T-helper 1 cell treated with Interleukin-12 subunit alpha and Interleukin-12 subunit beta and Interleukin-4 antibody, amounts not matched to agents 30 μg/mL and 1 μg/mL, for 36 hours (primary cell): ENCODE measurements at regions not wholly inside any gene's neighbourhood (a gene's known extent, or its start where the extent isn't known, plus 50 kb on each side); places are given as distances from the start of the nearest gene placed in this dataset.

Experiments
- H3K27ac Mint-ChIP-seq: one replicate; pipeline ENCODE4 v1.8.0; 2021; ENCODE audit warnings: mild to moderate bottlenecking, mixed read lengths
- H3K27me3 Mint-ChIP-seq: one replicate; pipeline ENCODE4 v1.8.0; 2021; ENCODE audit warnings: low read depth, mixed read lengths
- H3K36me3 Mint-ChIP-seq: one replicate; pipeline ENCODE4 v1.8.0; 2021; ENCODE audit warnings: low read depth, mixed read lengths
- H3K4me1 Mint-ChIP-seq: one replicate; pipeline ENCODE4 v1.8.0; 2021; ENCODE audit warnings: low read depth, mixed read lengths
- H3K4me3 Mint-ChIP-seq: one replicate; pipeline ENCODE4 v1.8.0; 2021; ENCODE audit warnings: mild to moderate bottlenecking, moderate library complexity, mixed read lengths
- H3K9me3 Mint-ChIP-seq: one replicate; pipeline ENCODE4 v1.8.0; 2021; ENCODE audit warnings: mixed read lengths

DNA sequence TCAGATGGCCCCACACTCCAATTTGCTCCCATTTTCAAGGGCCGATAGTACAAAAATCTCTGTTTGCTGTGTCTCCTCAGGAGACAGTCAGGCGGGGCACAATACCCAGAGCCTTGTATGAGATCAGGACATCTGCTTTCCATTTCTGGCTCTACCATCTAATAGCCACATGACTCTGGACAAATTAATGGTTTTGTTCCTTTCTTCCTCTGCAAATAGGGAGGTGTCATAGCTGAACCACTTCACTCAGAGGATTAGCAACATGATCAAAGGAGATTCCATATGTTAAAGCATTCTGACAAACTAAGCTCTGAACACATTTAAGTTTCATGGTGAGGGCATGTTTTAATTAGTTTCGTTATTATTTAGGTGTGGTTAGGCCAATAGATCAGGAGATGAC lies 602.1 kb upstream of the SYT4 start:
- Mint-ChIP-seq H3K4me1 (no peaks in the 10 kb centered on the region), H3K27ac (no peak overlapping the region), H3K9me3 (peaks cover 4% of the 10 kb centered on the region), H3K4me3 (no peak overlapping the region), H3K27me3 (no peaks in the 10 kb centered on the region), H3K36me3 (no peaks in the 10 kb centered on the region)

DNA sequence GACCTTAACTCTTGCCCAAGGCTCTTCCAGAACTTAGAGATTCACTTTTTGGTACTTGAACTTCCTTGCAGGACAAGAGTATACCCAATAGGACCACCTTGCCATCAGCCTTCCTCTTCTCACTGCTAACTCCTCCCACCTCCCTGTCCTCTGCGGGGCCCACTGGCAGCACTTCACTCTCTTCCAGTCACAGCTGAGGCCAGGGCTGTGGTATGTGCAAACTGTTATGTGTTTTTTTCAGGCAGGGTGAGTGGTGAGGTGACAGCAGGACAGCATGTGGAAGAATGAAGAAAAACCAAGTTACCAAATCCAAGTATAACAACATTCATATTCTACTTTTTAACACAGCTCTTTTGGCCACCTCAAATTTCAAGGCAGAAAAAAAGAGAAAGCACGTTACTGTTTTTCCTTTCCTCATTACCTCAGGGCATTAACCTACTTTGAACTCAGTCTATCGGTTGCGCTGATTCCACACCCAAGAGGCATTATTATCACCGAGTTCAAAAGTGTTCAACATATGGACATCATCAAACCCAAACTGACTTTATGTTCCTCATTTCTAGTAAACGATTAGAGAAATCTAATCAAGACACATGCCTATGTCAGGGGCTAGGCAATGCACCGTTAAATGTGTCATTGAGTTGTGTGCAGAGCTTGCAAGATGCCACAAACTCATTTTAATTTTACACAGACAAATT lies 605.2 kb upstream of the SYT4 start:
- peaks cover 8% of the 10 kb centered on the region for H3K9me3 Mint-ChIP-seq
- H3K27me3 Mint-ChIP-seq, result no peaks in the 10 kb centered on the region
- H3K4me1 Mint-ChIP-seq, result no peaks in the 10 kb centered on the region
- H3K27ac Mint-ChIP-seq, result no peak overlapping the region
- H3K36me3 Mint-ChIP-seq, result no peaks in the 10 kb centered on the region
- H3K4me3 Mint-ChIP-seq, result no peak overlapping the region

DNA sequence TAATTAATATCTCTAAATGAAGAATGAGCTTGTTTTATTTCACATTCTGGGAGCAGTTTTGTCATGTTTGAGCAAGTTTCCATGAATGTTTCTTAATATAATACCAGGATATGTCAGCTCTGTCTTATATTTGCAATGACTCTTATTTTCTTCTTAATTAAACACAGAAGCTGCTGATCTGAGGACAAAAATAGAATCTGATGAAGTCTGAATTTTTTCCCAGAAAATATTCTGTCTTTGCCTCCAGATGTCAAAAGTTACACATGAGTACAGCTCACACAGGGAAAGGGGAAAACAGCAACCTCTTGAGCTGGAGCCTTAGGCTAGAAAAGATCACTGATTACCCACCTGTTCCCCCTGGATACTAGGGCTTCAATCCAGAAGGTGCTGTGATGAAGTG lies 606.6 kb upstream of the SYT4 start:
- peaks cover 4% of the 10 kb centered on the region for H3K9me3 Mint-ChIP-seq
- H3K27ac Mint-ChIP-seq, result no peak overlapping the region
- H3K36me3 Mint-ChIP-seq, result no peaks in the 10 kb centered on the region
- no peaks in the 10 kb centered on the region for H3K27me3 Mint-ChIP-seq
- H3K4me1 Mint-ChIP-seq, result no peaks in the 10 kb centered on the region
- H3K4me3 Mint-ChIP-seq, result no peak overlapping the region

DNA sequence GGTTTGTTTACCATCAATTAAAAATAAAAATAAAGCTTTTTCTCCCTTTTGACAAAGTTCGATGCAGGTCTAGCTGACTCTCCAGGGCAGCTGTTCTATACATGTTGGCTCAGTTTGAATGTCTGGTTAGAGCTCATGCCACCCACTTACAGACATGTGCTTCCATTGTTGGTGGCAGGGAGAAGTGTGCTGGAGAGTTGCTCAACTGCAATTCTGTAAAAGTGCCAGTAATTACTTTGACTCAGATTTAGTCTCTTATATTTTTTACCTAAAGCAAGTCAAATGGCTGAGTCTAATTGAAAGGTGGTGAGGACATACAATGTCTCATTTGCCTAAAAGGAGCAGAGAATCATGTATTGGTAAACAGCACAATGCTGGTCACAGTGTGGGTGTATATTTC lies 609.1 kb upstream of the SYT4 start:
- Mint-ChIP-seq H3K36me3 (no peaks in the 10 kb centered on the region), H3K9me3 (peaks cover 12% of the 10 kb centered on the region), H3K4me1 (no peaks in the 10 kb centered on the region), H3K27me3 (no peaks in the 10 kb centered on the region), H3K27ac (no peak overlapping the region), H3K4me3 (no peak overlapping the region)

DNA sequence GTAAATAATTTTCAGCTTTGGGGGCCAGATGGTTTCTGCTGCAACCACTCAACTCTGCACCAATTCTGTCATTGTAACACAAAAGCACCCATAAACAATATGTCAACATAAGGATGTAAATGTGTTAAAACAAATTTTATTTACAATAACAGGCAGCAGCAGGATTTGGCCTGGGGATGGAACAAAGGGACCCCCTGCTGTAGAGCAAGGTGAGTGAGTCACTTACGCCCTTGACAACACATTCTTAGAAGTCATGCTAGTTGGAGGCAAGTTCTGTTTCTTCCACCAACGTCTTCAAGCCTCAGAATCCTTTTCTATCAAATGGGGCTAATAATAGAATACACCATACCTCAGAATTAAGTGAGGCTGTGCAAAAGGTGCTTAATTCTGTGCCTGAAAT lies 610.2 kb upstream of the SYT4 start:
- no peaks in the 10 kb centered on the region for H3K27me3 Mint-ChIP-seq
- peaks cover 12% of the 10 kb centered on the region for H3K9me3 Mint-ChIP-seq
- no peak overlapping the region for H3K27ac Mint-ChIP-seq
- no peaks in the 10 kb centered on the region for H3K36me3 Mint-ChIP-seq
- no peak overlapping the region for H3K4me3 Mint-ChIP-seq
- no peaks in the 10 kb centered on the region for H3K4me1 Mint-ChIP-seq

DNA sequence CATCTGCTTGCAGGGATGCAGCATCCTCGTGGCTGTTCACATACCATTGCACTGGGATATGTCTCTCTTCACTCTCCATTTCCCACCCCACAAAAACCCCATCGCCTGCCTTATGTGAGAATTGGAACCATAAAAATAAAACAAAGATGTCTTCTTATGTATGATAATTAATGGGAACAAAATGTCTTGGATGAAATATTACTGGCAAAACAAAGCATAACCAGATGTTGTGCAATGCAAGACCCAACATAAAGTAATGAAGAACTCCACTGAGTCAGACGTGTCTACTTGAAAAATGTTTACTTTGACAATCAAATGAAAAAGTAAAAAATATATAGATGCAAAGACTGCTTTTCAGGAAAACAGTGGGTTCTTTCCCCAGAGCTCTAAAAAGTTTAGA lies 611.3 kb upstream of the SYT4 start:
- peaks cover 12% of the 10 kb centered on the region for H3K9me3 Mint-ChIP-seq
- H3K4me1 Mint-ChIP-seq, result no peaks in the 10 kb centered on the region
- H3K27ac Mint-ChIP-seq, result no peak overlapping the region
- no peak overlapping the region for H3K4me3 Mint-ChIP-seq
- no peaks in the 10 kb centered on the region for H3K27me3 Mint-ChIP-seq
- H3K36me3 Mint-ChIP-seq, result no peaks in the 10 kb centered on the region

DNA sequence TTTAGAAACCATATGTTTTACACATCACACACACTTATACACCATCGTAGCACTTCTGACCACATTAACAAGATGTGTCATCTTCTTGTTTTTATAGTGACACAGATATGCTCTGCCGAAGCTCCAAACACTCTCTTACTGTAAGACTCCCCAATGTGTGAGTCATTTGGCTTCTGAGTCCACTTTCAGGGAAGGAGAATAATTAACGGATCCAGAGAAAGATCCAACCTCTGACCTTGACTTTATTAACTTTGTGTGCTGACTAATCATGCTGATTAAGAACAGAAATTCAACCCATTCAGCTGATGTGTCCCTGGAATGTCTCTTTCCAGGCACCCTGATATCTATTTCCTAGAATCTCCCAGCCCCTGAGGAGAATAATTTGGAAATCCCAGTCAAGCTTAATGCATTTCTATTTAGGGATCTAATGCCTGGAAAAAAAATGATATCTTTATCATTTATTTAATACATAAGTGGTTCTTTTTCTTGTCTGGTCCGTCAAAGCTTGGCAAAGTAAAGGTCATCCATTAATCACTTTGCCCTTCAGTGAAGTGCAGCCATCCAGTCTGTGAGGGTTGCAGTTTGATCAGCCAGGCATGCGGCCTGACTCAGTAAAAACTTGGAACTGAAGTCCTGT lies 615.8 kb upstream of the SYT4 start:
- Mint-ChIP-seq H3K36me3 (no peaks in the 10 kb centered on the region), H3K4me1 (no peaks in the 10 kb centered on the region), H3K4me3 (no peak overlapping the region), H3K27ac (no peak overlapping the region), H3K9me3 (peaks cover 7% of the 10 kb centered on the region), H3K27me3 (no peaks in the 10 kb centered on the region)

DNA sequence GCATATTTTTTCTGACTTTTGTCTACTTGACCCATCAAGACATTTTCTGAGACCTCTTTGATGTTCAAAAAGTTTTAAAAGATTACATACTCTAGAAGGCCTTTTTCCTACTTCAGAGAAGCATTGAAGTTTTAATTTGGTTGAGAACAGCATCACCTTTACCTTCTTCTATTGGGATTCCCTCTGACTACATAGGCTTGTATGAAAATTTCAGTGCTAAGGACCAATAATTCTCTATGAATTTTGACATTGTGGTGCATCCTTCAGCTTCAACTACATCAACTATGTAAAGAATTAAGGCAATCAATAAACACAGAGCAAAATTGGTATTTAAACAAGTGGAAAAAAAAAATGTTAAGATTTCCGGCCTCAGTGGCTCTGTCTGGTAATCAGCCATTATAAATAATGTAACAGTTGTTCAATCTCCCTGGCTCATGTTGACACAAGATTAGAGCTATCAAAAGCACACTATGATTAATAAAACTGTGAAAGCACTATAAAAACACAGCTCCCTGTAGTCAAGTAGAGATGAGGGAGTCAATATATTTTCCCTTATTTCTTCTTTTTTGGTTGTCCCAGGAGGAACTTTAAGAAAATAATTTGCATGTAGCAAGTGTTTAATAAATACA lies 627.0 kb upstream of the SYT4 start:
- no peak overlapping the region for H3K27ac Mint-ChIP-seq
- no peaks in the 10 kb centered on the region for H3K4me1 Mint-ChIP-seq
- H3K27me3 Mint-ChIP-seq, result no peaks in the 10 kb centered on the region
- no peaks in the 10 kb centered on the region for H3K36me3 Mint-ChIP-seq
- no peak overlapping the region for H3K4me3 Mint-ChIP-seq
- peaks cover 5% of the 10 kb centered on the region for H3K9me3 Mint-ChIP-seq

DNA sequence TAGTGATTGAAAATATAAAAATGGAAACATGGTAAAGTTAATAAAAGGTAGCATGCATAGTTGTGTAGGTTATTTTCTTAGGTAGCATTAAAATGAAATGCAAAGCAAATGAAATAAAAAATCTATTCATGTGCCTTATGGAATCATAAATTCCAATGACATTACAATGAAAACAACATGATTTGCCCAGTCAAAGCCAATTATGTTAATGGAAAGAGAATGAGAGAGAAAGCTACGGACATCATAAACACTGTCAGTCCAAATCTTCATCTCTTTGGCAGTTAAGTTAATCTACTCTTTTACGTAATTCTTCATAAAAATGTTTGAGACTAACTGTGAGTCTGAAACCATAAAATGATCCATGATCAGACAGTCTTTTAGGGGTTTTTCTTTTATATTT lies 636.7 kb upstream of the SYT4 start:
- Mint-ChIP-seq H3K9me3 (peaks cover 10% of the 10 kb centered on the region), H3K4me1 (no peaks in the 10 kb centered on the region), H3K27me3 (no peaks in the 10 kb centered on the region), H3K36me3 (no peaks in the 10 kb centered on the region), H3K4me3 (no peak overlapping the region), H3K27ac (no peak overlapping the region)

DNA sequence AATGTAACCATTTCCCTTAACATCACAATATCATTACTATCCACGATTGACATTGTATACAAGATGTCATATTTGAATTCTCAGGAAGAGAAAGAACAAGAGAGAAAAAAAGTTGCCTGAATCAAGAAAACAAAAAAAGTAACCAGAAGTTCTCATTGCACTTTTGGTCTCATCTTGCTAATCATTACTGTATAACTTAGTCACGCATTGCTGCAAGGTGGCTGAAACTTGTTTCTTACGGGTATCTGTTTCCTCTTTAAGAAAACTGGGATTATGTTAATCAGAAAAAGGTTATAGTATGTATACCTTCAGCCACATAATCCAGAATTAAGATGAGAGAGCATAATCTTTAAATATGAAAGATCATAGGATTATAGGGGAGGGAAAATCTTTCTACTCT lies 639.7 kb upstream of the SYT4 start:
- Mint-ChIP-seq H3K4me1 (no peaks in the 10 kb centered on the region), H3K36me3 (no peaks in the 10 kb centered on the region), H3K27me3 (no peaks in the 10 kb centered on the region), H3K9me3 (peaks cover 7% of the 10 kb centered on the region), H3K27ac (no peak overlapping the region), H3K4me3 (no peak overlapping the region)

DNA sequence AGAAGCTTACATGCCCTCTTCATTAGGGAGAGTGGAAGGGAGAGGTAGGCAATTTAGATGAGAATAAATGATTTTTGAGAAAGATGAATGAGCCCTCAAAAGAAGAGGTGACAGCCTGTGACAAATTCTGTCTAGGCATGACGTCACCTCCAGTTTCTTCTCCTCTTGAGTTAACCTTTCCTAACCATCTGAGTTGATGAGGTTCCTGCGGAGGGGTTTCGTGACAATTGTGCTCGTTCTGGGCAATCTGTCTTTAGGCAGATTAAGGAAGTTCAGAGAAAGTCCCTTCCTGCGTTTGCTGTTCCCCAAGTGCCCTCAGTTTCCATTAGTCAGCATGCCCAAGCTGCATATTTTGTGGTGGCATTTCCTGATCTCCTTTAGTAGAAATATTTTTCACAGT lies 640.2 kb upstream of the SYT4 start:
- no peaks in the 10 kb centered on the region for H3K36me3 Mint-ChIP-seq
- H3K27ac Mint-ChIP-seq, result no peak overlapping the region
- H3K4me3 Mint-ChIP-seq, result no peak overlapping the region
- H3K4me1 Mint-ChIP-seq, result no peaks in the 10 kb centered on the region
- peaks cover 5% of the 10 kb centered on the region for H3K9me3 Mint-ChIP-seq
- H3K27me3 Mint-ChIP-seq, result no peaks in the 10 kb centered on the region

DNA sequence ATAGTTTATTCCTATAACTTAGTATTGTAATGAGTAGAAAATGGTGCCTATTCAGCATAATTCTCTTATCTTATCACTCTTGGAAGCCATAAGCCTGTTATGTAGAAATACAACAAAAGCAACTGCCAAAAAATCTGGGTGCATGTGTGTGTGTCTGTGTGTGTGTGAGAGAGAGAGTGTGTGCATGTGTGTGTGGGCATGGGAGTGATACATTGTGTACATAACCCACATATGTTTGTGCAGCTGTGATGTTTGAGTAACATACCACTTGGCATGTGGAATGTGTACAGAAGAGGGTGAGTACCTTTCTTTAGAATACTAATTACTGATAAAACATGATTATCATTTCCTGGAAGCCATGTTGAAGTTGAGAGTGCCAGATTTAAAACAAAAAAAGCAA lies 642.3 kb upstream of the SYT4 start:
- peaks cover 6% of the 10 kb centered on the region for H3K9me3 Mint-ChIP-seq
- no peak overlapping the region for H3K27ac Mint-ChIP-seq
- H3K4me1 Mint-ChIP-seq, result no peaks in the 10 kb centered on the region
- H3K36me3 Mint-ChIP-seq, result no peaks in the 10 kb centered on the region
- no peaks in the 10 kb centered on the region for H3K27me3 Mint-ChIP-seq
- H3K4me3 Mint-ChIP-seq, result no peak overlapping the region

DNA sequence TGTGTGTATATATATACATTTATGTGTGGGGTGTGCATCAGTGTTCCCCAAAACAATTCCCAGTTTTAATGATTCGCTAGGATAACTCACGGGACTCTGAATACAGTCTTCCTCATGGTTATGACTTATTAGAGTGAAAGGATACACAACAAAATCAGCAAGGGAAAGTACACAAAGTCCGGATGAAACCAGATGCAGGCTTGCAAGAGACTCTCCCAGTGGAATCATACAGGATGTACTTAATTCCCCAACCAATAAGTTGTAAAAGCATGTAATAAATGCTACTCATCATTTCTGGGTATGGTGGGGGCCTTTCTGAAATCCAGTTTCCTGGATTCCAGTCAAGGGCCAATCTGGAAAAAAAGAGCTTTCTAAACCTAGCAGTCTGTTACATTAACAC lies 654.1 kb upstream of the SYT4 start:
- Mint-ChIP-seq H3K27ac (no peak overlapping the region), H3K4me3 (no peak overlapping the region), H3K36me3 (no peaks in the 10 kb centered on the region), H3K4me1 (no peaks in the 10 kb centered on the region), H3K9me3 (no peaks in the 10 kb centered on the region), H3K27me3 (no peaks in the 10 kb centered on the region)

DNA sequence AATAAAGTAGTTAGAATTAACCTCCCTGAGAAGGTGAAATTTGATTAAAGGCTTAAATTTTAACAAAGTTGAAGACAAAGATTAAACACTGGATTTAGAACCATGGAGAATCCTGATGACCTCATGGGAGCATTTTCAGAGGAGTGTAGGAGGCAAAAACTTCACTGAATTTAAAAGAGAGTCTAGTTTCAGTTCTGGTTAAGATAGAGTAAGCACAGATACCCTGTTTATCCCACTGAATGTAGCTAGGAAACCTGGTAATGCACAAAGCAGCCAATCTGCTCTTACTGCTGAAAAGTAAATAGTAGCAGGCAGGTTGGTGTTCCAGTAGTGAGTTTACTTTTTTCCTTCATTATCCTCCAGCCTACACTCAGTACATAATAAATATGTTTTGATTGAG lies 654.9 kb upstream of the SYT4 start:
- no peaks in the 10 kb centered on the region for H3K4me1 Mint-ChIP-seq

DNA sequence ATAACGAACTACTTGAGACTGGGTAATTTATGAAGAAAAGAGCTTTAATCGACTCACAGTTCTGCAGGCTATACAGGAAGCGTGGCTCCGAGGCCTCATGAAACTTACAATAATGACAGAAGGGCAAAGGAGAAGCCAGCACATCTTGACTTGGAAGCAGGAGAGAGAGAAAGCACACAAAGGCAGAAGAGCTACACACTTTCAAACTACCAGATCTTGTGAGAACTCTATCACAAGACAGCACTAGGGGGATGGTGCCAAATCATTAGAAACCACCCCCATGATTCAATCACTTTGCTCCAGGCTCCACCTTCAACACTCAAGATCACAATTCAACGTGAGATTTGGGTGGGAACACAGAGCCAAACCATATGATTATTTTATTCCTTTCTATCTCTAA lies 655.9 kb upstream of the SYT4 start:
- Mint-ChIP-seq H3K36me3 (no peaks in the 10 kb centered on the region), H3K4me1 (no peaks in the 10 kb centered on the region), H3K9me3 (no peaks in the 10 kb centered on the region), H3K27me3 (no peaks in the 10 kb centered on the region), H3K4me3 (no peak overlapping the region), H3K27ac (no peak overlapping the region)

More for the DNA sequence above, 654.9 kb upstream of the SYT4 start:
- Mint-ChIP-seq H3K9me3 (no peaks in the 10 kb centered on the region), H3K27ac (no peak overlapping the region), H3K27me3 (no peaks in the 10 kb centered on the region), H3K4me3 (no peak overlapping the region), H3K36me3 (no peaks in the 10 kb centered on the region)
